SJSA1 (cell line): ENCODE measurements at regions not wholly inside any gene's neighbourhood (a gene's known extent, or its start where the extent isn't known, plus 50 kb on each side); places are given as distances from the start of the nearest gene placed in this dataset.
"Not testable (repeated sequence)": the region's sequence is repeated elsewhere in the genome, so short reads cannot be mapped to it uniquely, and the experiment has no call there.

Experiments
- DNase-seq, 2 experiments: peaks; one replicate each; pipeline ENCODE4 v3.0.0-alpha.2; 2015 to 2020; ENCODE audit warnings: low spot score in 2 of 2, low read depth in 1 of 2
- H3K27ac ChIP-seq: fragments of 250-450 bp; sonication (Bioruptor Pico); 2 replicates; pipeline ENCODE4 v1.5.1; 2020; ENCODE audit warnings: mild to moderate bottlenecking, moderate library complexity
- H3K27me3 ChIP-seq: fragments of 250-450 bp; sonication (Bioruptor Pico); replicated peaks from 2 replicates; pipeline ENCODE4 v1.5.1; 2020; ENCODE audit warnings: mild to moderate bottlenecking, moderate library complexity
- H3K36me3 ChIP-seq: fragments of 250-450 bp; sonication (Bioruptor Pico); 2 replicates; pipeline ENCODE4 v1.5.1; 2020; ENCODE audit warnings: mild to moderate bottlenecking
- H3K4me1 ChIP-seq: fragments of 250-450 bp; sonication (Bioruptor Pico); replicated peaks from 2 replicates; pipeline ENCODE4 v1.6.1; 2021; ENCODE audit warnings: mild to moderate bottlenecking
- H3K4me3 ChIP-seq: fragments of 250-450 bp; sonication (Bioruptor Pico); 2 replicates; pipeline ENCODE4 v1.5.1; 2020; ENCODE audit warnings: mild to moderate bottlenecking
- H3K9me3 ChIP-seq: fragments of 250-450 bp; sonication (Bioruptor Pico); replicated peaks from 2 replicates; pipeline ENCODE4 v1.5.1; 2020; ENCODE audit warnings: mild to moderate bottlenecking

GRCh38 chr12:104906695-104907094 lies 51.4 kb downstream of the SLC41A2 start:
- H3K27me3 ChIP-seq: no peaks in the 10 kb centered on the region; the same call in none of the 2 replicates
- H3K27ac ChIP-seq: no peak overlapping the region
- H3K4me3 ChIP-seq: no peak overlapping the region
- H3K36me3 ChIP-seq: no peaks in the 10 kb centered on the region
- no peak for DNase-seq
- H3K4me1 ChIP-seq: no peaks in the 10 kb centered on the region
- H3K9me3 ChIP-seq: no peaks in the 10 kb centered on the region

DNA sequence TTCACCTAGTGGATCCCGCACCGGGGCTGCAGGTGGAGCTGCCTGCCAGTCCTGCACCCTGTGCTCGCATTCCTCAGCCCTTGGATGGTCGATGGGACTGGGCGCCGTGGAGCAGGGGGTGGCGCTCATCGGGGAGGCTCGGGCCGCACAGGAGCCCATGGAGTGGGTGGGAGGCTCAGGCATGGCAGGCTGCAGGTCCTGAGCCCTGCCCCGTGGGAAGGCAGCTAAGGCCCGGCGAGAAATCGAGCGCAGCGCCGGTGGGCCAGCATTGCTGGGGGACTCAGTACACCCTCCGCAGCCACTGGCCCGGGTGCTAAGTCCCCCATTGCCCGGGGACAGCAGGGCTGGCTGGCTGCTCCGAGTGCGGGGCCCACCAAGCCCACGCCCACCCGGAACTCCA lies 52.6 kb downstream of the SLC41A2 start:
- not testable (repeated sequence) for DNase-seq, H3K4me1 ChIP-seq, H3K36me3 ChIP-seq, H3K4me3 ChIP-seq, H3K27ac ChIP-seq, H3K27me3 ChIP-seq, H3K9me3 ChIP-seq

- no peak for DNase-seq
- H3K36me3 ChIP-seq: no peaks in the 10 kb centered on the region
These were observed 54.3 kb downstream of the SLC41A2 start for GRCh38 chr12:104903648-104904423.

GRCh38 chr12:104902125-104902524 lies 56.0 kb downstream of the SLC41A2 start:
- Histone ChIP-seq H3K4me3 (no peak overlapping the region), H3K27ac (no peak overlapping the region), H3K27me3 (no peaks in the 10 kb centered on the region; the same call in 1 of the 2 replicates), H3K9me3 (no peaks in the 10 kb centered on the region), H3K4me1 (no peaks in the 10 kb centered on the region), H3K36me3 (no peaks in the 10 kb centered on the region)
- no peak for DNase-seq

More at GRCh38 chr12:104903648-104904423, 54.3 kb downstream of the SLC41A2 start:
- Histone ChIP-seq H3K4me3 (no peak overlapping the region), H3K4me1 (no peaks in the 10 kb centered on the region), H3K9me3 (no peaks in the 10 kb centered on the region), H3K27me3 (no peaks in the 10 kb centered on the region; the same call in 1 of the 2 replicates), H3K27ac (no peak overlapping the region)

DNA sequence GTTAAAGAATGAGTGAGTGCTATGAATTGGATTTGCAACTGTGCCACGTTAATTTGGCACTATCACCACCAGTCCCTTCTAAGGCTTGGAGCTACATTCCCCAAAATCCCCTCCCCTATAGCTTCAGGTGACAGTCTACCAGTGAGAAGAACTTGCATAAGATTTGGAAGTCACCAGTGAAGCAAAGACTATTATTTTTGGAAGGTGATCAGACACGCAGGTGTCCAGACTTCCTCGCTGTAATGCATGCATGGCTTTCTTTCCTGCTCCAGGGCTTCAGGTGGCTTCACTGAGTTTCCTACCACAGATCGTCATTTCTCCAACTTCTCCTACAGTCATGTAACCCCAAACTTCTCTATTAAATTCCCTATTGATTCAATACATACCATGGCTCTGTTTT lies 61.4 kb downstream of the SLC41A2 start:
- Histone ChIP-seq H3K9me3 (no peaks in the 10 kb centered on the region), H3K27me3 (0 out of 2 replicates have a peak, but pooled peaks cover 3% of the 10 kb centered on the region), H3K27ac (no peak overlapping the region), H3K4me1 (no peaks in the 10 kb centered on the region), H3K4me3 (no peak overlapping the region), H3K36me3 (no peaks in the 10 kb centered on the region)
- DNase-seq: no peak

GRCh38 chr12:104896146-104896545 lies 61.9 kb downstream of the SLC41A2 start:
- Histone ChIP-seq H3K4me1 (no peaks in the 10 kb centered on the region), H3K4me3 (no peak overlapping the region), H3K27ac (no peak overlapping the region), H3K9me3 (no peaks in the 10 kb centered on the region), H3K27me3 (0 out of 2 replicates have a peak, but pooled peaks cover 3% of the 10 kb centered on the region), H3K36me3 (no peaks in the 10 kb centered on the region)
- no peak for DNase-seq

DNA sequence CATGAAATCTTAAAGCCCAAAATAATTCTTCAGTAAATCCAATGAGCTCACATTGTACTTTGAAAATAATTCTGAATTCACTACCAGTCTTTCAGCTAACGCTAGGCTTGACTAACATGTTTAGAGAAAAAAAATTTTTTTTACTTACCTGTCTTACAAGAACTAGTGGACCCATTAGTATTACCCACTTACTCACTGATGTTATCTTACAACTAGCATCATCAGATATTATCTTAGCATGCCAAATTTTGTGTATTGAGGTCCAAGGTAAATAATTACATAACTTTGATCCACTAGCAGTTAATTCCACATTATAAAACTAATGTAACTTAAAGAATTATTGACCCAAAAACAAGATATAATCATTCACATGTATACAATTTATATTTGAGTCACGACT lies 62.7 kb downstream of the SLC41A2 start:
- DNase-seq: no peak
- Histone ChIP-seq H3K27ac (no peak overlapping the region), H3K27me3 (0 out of 2 replicates have a peak, but pooled peaks cover 3% of the 10 kb centered on the region), H3K36me3 (no peaks in the 10 kb centered on the region), H3K4me3 (no peak overlapping the region), H3K9me3 (no peaks in the 10 kb centered on the region), H3K4me1 (no peaks in the 10 kb centered on the region)

DNA sequence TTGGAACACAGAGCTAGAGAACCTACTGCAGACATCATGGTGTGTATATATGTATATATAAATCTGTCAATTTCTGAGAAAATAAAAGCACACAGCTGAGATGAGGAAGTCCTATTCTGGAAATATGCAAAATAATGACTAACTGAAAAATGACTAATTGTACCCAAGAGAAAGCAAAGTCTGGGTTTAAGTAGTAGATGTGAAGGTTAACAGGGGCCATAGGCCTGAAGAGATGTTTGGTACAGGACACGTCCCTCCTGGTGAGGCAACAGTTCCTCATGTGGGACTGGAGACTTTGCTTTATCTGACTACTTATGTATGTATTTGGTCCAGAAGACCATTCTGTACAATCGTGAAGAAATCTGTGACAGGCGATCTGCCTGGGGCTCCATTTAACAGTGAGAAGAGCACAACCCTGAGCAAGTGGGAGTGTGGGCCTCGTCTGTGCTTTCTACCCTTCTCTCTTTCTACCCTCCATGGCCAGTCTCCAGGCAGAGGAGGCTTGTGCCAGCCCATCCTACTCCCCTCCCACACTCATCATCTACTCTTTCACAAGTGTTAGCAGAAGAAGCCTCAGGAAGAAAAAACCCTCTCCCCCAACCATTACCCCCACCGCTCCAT lies 67.5 kb downstream of the SLC41A2 start:
- peaks cover 3% of the 10 kb centered on the region; the same call in 1 of the 2 replicates for H3K27me3 ChIP-seq
- H3K4me1 ChIP-seq: no peaks in the 10 kb centered on the region
- H3K27ac ChIP-seq: no peak overlapping the region
- H3K9me3 ChIP-seq: no peaks in the 10 kb centered on the region
- H3K36me3 ChIP-seq: no peaks in the 10 kb centered on the region
- DNase-seq: no peak
- H3K4me3 ChIP-seq: no peak overlapping the region

DNA sequence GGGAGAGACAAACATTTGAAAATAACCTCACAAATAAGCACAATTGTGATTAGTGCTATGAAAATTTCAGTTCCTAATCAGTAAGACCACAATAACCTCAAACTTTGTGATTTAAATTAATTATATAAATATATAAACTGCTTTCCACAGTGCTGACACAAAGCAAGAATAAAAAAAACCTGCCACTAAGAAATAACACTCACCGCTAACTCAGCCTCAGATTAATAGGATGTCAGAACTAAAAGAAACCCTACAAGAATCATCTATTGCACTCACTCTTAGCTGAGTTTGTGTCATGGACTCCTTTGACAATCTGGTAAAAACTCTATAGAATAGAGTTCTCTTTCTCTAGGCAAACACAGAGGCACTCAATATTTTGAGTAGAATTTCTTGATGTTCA lies 68.4 kb downstream of the SLC41A2 start:
- Histone ChIP-seq H3K4me1 (no peaks in the 10 kb centered on the region), H3K9me3 (no peaks in the 10 kb centered on the region), H3K27me3 (no peaks in the 10 kb centered on the region; the same call in 1 of the 2 replicates), H3K4me3 (no peak overlapping the region), H3K27ac (no peak overlapping the region), H3K36me3 (no peaks in the 10 kb centered on the region)
- no peak for DNase-seq

GRCh38 chr12:104888892-104889291 lies 69.2 kb downstream of the SLC41A2 start:
- Histone ChIP-seq H3K4me1 (no peaks in the 10 kb centered on the region), H3K27me3 (no peaks in the 10 kb centered on the region; the same call in 1 of the 2 replicates), H3K27ac (no peak overlapping the region), H3K36me3 (no peaks in the 10 kb centered on the region), H3K9me3 (no peaks in the 10 kb centered on the region), H3K4me3 (no peak overlapping the region)
- DNase-seq: no peak

DNA sequence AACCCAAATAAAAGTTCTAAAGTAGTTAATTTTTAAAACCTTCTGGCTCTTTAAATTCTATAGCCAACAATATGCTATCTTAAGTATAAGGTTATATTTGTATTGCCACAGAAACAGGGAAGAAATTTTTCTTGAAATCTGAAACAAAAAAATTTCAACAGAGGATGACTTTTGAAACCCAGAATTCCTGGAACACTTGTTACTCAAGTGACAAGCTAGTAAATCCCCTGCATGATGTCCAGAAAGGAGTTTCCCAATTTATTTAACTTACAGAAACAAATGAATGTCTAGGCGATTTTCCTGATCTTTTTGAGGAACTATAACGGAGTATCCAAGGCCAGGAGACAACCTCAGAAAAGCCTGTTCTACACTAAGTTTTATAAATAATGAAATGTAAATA lies 69.6 kb downstream of the SLC41A2 start:
- Histone ChIP-seq H3K9me3 (no peaks in the 10 kb centered on the region), H3K4me1 (no peaks in the 10 kb centered on the region), H3K27ac (no peak overlapping the region), H3K36me3 (no peaks in the 10 kb centered on the region), H3K27me3 (no peaks in the 10 kb centered on the region; the same call in 1 of the 2 replicates), H3K4me3 (no peak overlapping the region)
- no peak for DNase-seq

- no peaks in the 10 kb centered on the region for H3K9me3 ChIP-seq
- H3K36me3 ChIP-seq: no peaks in the 10 kb centered on the region
- H3K4me1 ChIP-seq: no peaks in the 10 kb centered on the region
- no peak overlapping the region for H3K4me3 ChIP-seq
- no peak overlapping the region for H3K27ac ChIP-seq
- no peaks in the 10 kb centered on the region; the same call in 1 of the 2 replicates for H3K27me3 ChIP-seq
- no peak for DNase-seq
These were observed 70.6 kb downstream of the SLC41A2 start for GRCh38 chr12:104887452-104887851.

DNA sequence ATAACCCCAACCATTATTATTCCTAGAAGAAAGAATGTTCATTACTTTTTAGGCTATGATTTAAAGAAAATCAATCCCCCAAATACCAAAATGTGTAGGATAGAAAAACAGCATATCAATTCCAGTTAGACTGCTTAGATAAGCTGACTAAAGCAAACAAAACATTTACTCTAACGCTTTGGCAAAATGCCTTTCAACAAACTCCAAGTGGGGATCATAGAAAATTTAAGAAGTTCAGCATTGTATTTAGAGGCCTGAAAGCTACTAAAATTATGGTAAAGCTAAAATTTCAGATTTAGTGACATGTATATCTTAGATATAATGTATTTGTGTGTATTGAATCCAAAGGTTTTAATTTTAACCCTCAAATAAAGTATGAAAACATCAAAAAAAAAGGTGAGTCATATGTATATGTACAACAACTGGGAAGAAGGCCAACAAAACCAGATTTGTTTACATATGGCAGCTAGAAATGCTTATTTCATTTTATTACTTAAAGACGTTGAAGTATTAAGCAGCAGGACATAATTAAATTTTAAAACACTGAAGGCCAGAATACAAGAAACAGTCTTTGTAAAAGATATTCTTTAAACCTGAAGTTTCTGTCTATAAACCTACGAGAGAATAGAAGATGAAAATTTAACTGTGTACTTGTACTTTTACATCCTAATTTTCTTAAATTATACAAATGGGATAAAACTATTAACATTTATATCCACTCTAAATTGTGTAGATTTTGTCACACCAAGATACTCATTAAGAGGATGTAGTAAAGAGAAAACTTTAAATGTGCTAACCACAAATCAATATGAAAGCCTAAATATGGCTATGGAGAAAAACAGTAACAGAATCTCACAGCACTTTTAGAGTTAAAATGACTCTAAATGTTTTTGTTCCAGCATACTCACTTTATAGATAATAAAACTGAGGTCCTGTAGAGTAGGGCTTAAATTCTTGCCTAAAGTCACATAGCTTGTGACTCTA lies 71.4 kb downstream of the SLC41A2 start:
- H3K27ac ChIP-seq: no peak overlapping the region
- H3K4me3 ChIP-seq: no peak overlapping the region
- DNase-seq: no peak
- no peaks in the 10 kb centered on the region for H3K36me3 ChIP-seq
- no peaks in the 10 kb centered on the region; the same call in 1 of the 2 replicates for H3K27me3 ChIP-seq
- H3K9me3 ChIP-seq: no peaks in the 10 kb centered on the region
- H3K4me1 ChIP-seq: no peaks in the 10 kb centered on the region
